LNCAP (cell line): ENCODE measurements at regions not wholly inside any gene's neighbourhood (a gene's known extent, or its start where the extent isn't known, plus 50 kb on each side); places are given as distances from the start of the nearest gene placed in this dataset.

Experiments
- CTCF ChIP-seq: fragments of 450-650 bp; IDR thresholded peaks from 2 replicates; pipeline ENCODE4 v1.5.1; 2017; ENCODE audit warnings: mild to moderate bottlenecking

- TF ChIP-seq CTCF: no peak
These were observed 264.7 kb upstream of the SYT4 start for GRCh38 chr18:43542016-43542415.

GRCh38 chr18:43543236-43543635 is 265.9 kb upstream of the SYT4 start:
- TF ChIP-seq CTCF: no peak

GRCh38 chr18:43547456-43547855 is 270.2 kb upstream of the SYT4 start:
- TF ChIP-seq CTCF: no peak

- TF ChIP-seq CTCF: no peak
These were observed 282.2 kb upstream of the SYT4 start for GRCh38 chr18:43559507-43559906.

- TF ChIP-seq CTCF: peak; percentile 66
These were observed 286.5 kb upstream of the SYT4 start for GRCh38 chr18:43563780-43564179.

- TF ChIP-seq CTCF: no peak
These were observed 293.3 kb upstream of the SYT4 start for GRCh38 chr18:43570593-43570992.

- TF ChIP-seq CTCF: peak; percentile 83
These were observed 293.9 kb upstream of the SYT4 start for GRCh38 chr18:43571078-43571689.

GRCh38 chr18:43572163-43572562 is 294.9 kb upstream of the SYT4 start:
- no peak for TF ChIP-seq CTCF
